Left renal pelvis (tissue), 4 donors: ENCODE measurements at regions not wholly inside any gene's neighbourhood (a gene's known extent, or its start where the extent isn't known, plus 50 kb on each side); places are given as distances from the start of the nearest gene placed in this dataset.
"Not testable (repeated sequence)": the region's sequence is repeated elsewhere in the genome, so short reads cannot be mapped to it uniquely, and the experiment has no call there.

Experiments
- DNase-seq, 4 donors: peaks; one replicate each; pipeline ENCODE4 v3.0.0-alpha.2; 2013; ENCODE audit warnings: low read depth in 4 of 4, low spot score in 3 of 4

DNA sequence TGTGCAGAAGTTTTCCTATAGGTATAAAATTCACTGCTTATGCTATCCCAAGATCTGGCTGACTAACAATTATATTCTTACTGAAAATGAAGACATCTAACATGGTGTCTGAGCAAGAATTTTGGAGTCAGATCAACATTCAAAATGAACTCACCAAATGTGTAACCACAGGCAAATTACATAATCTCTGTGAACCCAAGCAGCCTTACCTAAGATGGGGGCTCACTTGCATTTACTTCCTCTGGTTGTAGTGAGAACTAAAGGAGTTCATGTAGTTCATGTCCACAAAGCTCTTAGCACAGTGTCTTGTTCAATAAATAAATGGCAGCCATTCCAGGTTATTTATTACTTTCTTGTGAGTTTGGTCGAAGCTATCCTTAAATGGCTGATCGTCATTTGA is 163.9 kb upstream of the LCORL start:
- DNase-seq: no peak

DNA sequence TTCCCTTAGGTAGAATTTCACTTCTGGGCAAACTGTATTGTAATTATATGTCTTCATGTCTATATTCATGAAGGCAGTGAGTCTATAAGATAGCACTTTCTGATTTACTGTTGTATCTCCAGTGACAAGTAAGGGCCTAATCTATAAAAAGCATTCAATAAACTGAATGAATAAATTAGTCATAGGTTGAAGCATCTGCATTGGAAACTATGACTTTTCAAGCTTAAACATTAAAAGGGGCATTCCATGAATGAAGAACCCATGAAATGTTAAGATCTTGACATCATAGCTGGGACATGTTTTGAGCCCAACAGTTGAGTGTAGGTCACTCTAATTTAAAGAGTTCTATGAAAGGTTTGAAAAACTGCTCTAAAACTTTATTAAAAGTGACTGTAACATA is 159.3 kb upstream of the LCORL start:
- DNase-seq: no peak

DNA sequence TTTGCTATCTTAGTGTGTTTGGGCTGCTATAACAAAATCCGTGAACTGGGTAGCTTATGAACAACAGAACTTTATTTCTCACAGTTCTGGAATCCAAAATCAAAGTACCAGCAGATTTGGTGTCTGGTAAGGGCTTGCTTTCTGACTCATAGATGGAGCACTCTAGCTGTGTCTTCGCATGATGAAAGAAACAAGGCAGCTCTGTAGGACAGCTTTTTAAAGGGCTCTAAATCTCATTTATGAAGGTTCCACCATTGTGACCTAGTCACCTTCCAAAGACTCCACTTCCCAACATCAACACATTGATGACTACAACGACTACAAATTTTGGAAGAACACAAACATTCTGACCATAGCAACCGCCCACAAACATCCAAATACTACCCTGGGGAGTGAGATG is 158.6 kb upstream of the LCORL start:
- DNase-seq: no peak

DNA sequence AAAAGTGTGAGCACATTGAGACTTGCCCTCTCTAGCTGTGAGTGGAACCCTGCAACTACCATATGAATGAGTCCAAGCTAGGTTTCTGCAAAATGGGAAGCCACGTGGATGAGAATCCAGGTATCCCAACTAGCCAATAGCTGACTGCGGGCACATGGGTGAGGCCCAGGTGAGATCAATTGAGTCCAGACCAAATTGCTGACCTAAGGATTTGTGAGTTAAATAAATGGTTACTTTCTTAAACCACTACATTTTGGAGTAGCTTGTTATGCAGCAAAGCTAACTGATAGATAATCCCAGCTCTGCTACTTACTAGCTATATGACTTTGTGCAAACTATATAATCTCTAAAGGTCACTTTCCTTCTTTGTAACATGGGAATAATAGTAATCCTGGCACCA is 150.3 kb upstream of the LCORL start:
- DNase-seq: no peak

DNA sequence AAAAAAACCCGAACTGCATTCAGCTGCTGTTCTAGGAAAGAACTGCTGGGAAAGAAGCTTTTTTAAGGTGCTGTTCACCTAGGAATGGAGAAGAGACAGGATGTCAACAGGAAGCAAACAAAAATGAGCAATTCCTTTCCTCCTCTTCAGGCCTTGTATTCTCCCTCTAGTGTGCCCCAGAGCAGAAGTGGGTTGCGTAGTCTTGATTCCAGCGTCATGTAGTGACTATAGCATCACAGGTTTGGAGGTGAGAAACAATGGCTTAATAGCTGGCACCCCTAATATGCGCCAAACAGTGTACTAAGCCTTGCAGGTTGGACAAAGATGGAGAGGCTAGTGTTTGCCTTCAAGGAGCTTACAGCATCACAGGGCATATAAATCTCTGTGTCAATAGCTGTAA is 146.3 kb upstream of the LCORL start:
- DNase-seq: no peak

DNA sequence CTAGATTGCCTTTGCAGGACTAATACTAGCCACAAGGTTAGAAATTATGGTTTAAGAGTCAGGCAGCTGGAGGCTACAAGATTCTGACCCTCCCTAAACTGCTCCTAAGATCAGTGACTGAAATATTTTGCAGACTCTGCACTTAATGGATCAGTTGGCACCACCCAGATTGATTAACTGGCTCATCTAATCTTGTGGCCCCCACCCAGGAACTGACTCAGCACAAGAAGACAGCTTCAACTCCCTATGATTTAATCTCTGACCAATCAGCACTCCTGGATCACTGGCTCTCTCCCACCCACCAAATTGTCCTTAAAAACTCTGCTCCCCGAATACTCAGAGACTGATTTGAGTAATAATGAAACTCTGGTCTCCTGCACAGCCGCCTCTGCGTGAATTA is 145.4 kb upstream of the LCORL start:
- no peak for DNase-seq

DNA sequence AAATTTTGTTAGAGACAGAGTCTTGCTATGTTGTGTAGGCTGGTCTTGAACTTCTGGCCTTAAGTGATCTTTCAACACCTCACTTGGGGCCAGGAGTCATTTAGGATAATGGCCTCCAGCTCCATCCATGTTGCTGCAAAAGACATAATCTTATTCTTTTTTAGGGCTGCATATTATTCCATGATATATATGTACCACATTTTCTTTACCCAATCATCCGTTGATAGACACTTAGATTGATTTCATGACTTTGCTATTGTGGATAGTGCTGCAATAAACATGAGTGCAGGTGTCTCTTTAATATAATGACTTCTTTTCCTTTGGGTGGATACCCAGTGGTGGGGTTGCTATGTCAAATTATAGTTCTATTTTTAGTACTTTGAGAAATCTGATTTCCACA is 140.9 kb upstream of the LCORL start:
- DNase-seq: no peak

DNA sequence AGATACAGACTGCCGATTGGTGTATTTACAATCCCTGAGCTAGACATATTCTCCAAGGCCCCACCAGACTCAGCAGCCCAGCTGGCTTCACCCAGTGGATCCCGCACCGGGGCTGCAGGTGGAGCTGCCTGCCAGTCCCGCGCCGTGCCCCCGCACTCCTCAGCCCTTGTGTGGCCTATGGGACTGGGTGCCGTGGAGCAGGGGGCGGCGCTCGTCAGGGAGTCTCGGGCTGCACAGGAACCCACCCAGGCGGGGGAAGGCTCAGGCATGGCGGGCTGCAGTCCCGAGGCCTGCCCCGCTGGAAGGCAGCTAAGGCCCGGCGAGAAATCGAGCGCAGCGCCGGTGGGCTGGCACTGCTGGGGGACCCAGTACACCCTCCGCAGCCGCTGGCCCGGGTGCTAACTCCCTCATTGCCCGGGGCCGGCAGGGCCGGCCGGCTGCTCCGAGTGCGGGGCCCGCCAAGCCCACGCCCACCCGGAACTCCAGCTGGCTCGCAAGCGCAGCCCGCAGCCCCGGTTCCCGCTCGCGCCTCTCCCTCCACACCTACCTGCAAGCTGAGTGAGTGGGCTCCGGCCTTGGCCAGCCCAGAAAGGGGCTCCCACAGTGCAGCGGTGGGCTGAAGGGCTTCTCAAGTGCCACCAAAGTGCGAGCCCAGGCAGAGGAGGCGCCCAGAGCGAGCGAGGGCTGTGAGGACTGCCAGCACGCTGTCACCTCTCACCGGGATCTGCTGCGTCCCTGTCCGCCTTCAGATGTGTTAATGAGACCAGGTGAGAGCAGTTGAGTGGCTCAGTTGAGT is 137.8 kb upstream of the LCORL start:
- not testable (repeated sequence) for DNase-seq

DNA sequence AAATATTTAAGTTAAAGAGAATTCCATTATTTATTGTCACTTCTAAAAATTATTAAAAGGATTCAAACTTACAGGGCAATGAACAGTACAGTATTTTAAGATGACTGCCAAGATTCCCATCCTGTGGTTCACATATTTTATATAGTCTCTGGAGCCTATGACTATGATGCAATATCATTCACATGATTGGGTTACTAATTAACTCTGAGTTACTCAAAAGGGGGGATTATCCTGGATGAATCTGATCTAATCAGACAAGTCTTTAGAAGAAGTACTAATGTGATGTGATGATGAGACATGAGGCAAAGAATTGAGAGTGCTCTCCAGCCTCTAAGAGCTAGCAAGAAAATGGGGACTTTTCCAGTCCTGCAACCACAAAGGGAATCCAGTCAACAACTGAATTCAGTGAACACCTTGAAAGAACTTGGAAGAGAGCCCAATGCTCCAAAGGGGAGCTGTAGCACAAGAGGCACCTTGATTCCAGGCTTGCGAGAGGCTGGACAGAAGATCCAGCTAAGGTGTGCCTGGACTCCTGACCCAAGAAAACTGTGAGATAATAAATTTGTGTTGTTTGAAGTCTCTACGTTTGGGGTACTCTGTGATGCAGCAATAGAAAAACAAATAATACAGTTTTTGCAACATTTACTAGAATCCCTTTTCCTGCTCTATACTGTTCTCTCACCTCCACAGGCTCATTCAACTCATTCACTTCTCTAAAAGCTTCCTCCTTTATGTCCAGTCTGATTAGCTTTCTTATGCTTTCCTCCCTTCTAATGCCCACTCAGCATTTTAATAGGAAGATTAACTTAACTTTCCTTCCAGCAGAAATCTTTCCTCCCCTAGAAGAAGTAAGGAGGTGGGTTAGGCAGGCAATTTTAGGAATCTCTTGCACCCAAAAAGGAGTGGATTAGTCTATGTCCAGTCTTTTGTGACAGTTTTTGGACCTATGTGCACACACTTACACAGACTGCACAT is 133.8 kb upstream of the LCORL start:
- DNase-seq: no peak

DNA sequence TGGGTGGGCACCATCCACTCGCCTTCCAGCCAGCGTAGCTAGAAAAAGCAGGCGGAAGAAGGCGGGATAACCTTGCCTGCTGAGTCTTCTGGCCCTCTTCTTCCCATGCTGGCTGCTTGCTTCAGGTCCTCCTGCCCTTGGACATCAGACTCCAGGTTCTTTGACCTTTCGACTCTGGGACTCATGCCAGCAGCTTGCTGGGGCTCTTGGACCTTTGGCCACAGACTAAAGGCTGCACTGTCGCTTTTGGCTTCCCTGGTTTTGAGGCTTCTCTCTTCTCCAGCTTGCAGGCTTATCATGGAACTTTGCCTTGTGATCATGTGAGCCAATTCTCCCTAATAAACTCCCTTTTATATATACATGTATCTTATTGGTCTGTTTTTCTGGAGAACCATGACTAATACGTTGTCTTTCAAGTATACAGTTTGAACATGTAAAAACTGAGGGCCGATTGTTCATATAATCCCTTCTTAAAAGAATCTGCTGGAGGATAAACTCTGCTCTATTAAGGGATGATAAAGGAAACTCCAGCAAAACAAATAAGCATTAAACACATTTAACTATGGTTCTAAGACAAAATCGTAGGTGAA is 116.6 kb upstream of the LCORL start:
- no peak for DNase-seq

DNA sequence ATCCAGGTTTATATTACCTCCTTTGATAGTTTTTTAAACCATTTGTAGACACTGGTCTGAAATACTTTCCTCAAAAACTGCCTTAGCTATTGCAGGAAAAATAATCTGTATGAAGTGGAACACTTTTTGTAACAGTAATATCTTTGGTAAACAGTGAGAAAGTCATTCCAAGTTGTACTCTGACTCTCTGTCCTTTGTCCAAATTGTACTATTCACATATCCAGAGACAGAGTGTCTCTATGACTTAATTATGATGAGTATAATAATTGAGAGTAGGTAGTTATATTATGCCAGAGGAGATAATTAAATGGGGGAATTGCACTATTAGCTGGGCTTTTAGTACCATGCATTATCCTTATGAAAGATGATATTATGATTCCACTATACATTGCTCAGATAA is 112.6 kb upstream of the LCORL start:
- DNase-seq: no peak

DNA sequence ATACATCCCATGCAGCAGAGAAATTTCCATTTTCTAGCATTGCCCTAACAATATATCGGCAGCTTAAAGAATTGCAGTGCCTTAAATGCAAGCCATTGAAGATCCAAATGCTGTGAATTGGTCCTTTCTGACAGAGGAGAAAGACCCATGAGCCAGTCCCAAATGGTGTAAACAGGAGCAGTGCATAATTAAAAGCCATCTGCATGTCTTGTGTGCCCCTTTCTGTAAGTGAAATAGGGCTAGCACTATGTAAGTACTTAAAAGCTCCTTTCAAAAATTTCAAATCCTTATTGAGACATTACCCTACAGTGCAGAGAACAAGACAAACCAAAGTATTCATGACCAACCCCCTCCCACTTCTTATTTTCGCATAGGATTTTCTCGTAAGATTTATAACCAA is 108.7 kb upstream of the LCORL start:
- no peak for DNase-seq

DNA sequence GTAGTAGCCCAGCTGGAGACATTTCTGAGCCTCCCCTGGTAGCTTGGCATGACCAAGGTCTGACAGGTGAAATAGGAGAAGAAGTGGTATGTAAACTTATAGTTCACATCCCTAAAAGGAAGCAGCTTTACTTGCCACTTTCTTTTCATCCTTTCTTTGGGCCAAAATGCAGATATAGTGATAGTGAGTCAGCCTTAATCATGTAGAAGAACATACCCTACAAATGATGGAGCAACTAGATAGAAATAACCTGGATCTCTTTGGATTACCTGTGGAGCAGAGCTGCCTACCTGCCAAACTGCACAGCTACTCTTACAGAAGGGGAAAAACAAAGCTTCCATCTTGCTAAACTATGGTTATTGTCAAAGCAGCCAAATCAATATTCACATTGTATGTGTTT is 106.7 kb upstream of the LCORL start:
- DNase-seq: no peak

DNA sequence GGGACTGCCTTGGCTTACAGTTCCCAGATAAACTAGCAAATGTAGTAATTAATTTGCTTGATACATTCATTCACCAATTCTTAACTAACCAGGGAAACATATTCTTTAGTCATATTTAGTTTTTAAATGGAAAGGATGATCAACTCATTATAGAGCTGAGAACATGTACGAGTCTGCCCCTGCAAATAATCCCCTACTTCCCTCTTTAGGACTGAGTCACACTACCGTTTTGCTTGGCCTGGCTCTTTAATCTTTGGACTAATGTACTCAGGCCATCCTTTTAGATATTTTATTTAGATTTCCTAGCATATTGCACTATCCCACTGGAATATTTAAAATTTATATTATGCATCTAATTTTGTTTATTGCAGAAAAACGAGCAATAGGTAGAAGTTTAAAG is 105.5 kb upstream of the LCORL start:
- no peak for DNase-seq

DNA sequence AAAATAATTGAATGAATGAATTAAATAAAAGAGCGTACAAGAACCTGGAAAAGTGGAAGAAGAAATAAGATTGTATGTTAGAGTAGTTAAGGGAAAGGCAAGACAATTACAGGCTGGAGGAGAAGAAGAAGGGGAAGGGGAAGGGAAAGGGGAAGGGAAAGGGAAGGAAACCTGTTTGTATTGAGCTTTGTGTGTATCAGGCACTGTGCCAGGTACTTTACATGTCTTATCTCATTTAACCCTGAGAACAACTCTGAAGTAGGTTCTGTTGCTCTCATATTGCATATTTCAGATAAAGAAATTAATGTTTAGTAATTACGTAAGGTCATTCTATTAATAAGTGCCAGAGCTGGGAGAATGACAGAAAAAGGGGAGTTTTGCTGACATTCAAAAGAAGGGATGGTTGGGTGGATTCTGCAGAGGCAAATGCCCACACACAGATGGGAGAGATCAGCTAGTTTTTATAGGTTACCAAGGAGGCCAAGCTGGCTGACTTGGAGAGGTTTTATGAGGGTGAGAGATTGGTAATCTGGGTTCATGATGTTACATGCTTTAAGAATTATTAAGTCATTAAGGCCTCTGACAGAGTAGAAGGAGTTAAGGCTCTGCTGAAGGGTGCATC is 92.3 kb upstream of the LCORL start:
- DNase-seq: no peak

DNA sequence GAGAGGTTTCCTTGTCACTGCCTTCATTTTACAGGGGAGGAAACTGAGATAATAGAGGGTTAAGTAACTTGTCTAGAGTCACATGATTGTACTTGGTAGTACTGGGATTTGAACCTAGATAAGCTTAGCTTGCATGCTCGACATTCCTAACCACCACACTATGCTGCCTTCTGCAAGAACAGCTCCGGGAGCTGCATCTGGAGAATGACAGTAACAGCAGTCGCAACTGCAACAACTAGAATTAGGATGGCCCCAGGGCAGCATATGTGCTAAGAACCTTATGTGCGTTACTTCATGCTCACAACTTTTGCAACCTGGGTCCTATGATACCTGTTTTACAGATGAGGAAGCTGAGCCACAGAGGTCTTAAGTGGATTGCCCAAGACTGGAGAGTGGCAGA is 89.5 kb upstream of the LCORL start:
- DNase-seq: no peak

DNA sequence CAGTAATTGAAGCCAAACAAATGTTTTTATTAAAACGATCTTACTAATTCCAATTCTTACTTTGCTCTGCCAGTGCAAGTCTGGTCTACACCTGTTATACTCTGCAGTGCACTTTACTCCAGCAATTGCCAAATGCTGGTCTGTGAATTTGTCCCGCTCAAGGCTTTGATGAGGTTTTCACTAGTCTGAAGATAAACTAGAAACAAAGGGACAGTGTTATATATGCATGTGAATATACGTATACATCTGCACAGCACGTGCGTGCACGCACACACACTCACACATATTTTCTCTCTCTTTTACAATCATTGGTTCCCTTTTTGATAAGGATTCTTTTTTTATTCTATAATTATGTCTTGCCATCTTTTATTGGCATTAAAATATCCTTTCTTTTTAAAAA is 88.5 kb upstream of the LCORL start:
- no peak for DNase-seq

DNA sequence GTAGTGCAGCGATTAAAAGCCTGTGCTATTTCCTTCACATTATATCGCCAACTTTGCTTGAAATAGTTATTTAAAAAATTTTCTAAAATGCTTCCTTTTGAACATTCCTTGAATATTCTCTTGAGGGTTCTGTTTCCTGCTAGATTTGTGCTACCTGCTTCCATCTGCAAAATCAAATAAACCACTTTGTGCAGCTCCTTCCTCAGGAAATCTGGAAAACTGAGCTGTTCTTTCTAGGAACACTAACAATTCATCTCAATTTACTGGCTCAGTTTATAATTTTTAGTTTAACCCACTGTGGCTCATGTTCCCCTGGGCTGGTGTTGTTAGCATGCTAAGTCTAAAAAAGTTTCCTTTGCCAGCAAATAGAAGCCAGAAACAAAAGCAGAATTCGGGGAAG is 88.1 kb upstream of the LCORL start:
- no peak for DNase-seq

DNA sequence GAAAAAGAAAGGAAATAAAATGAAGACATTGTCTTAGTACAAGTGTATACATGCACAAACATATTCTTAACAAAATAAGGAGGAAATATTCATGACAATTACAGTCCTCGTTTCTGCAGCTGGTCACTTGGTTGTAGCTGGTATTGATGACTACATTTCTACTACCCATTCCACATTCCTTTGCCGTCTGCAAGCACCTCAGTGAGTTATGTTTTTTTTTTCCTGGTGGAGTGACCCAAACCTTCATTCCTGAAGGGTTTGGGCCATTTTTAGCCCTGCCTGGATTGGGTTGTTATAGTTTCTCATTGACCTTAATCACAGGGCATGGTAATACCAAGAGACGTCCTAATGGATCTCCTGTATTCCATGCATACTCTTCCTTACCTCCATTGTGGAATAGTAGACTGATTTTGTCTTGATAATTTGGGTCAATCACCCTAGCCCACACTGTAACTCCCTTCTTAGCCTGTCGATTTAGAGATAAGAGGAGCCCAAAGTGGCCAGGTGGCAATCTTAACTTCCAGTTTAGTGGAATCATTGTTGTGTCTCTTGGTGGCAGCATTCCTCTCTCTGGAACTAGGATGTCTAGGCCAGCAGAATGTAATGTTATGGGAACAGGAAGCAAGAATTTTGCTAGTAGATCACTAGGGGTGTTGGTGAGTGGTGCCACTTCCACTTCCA is 86.4 kb upstream of the LCORL start:
- not testable (repeated sequence) for DNase-seq

DNA sequence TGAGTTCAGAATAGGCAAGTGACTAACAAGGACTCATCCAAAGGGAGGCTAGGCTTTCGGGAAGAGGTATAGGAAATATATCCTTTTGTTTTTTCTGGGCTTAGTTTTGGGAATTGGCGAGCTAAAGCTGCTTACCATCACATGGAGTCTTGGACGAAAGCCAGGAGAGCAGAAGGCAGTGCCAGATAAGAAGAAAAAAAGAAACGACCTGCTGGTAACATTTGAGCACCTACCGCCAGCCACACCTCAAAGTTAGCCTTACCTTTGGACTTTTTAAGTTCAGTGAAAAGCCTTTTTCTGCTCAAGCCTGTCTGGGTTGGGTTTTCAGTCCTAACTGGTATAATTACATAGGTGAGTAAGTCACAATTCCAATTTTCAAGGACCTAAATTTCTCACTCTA is 85.1 kb upstream of the LCORL start:
- DNase-seq: no peak
